HS-5 (cell line): ENCODE measurements at regions not wholly inside any gene's neighbourhood (a gene's known extent, or its start where the extent isn't known, plus 50 kb on each side); places are given as distances from the start of the nearest gene placed in this dataset.

Source experiments
- DNase-seq: peaks from one replicate; pipeline ENCODE4 v3.0.0-alpha.2; 2012; ENCODE audit warnings: low read depth

GRCh38 chr12:93154753-93155480 is 222.8 kb upstream of the NUDT4 start:
- no peak for DNase-seq

GRCh38 chr12:93156086-93156716 is 221.5 kb upstream of the NUDT4 start:
- no peak for DNase-seq

- no peak for DNase-seq
Measured at GRCh38 chr12:93157279-93157678, 220.4 kb upstream of the NUDT4 start.

GRCh38 chr12:93158065-93158843 is 219.5 kb upstream of the NUDT4 start:
- DNase-seq, result no peak

GRCh38 chr12:93163260-93164036 is 214.3 kb upstream of the NUDT4 start:
- peak; percentile 63 for DNase-seq

GRCh38 chr12:93164103-93164880 is 213.4 kb upstream of the NUDT4 start:
- no peak for DNase-seq

GRCh38 chr12:93165384-93165932 is 212.3 kb upstream of the NUDT4 start:
- no peak for DNase-seq

GRCh38 chr12:93166541-93167307 is 211.0 kb upstream of the NUDT4 start:
- no peak for DNase-seq

GRCh38 chr12:93167331-93167730 is 210.4 kb upstream of the NUDT4 start:
- no peak for DNase-seq

GRCh38 chr12:93167841-93168492 is 209.8 kb upstream of the NUDT4 start:
- no peak for DNase-seq

GRCh38 chr12:93168751-93169150 is 209.0 kb upstream of the NUDT4 start:
- no peak for DNase-seq

- no peak for DNase-seq
Measured at GRCh38 chr12:93169536-93169935, 208.2 kb upstream of the NUDT4 start.

- DNase-seq, result no peak
Measured at GRCh38 chr12:93170928-93171327, 206.8 kb upstream of the NUDT4 start.

GRCh38 chr12:93173178-93173957 is 204.4 kb upstream of the NUDT4 start:
- no peak for DNase-seq

- DNase-seq, result no peak
Measured at GRCh38 chr12:93174048-93174447, 203.7 kb upstream of the NUDT4 start.

- no peak for DNase-seq
Measured at GRCh38 chr12:93174473-93174872, 203.3 kb upstream of the NUDT4 start.

GRCh38 chr12:93176165-93176564 is 201.6 kb upstream of the NUDT4 start:
- DNase-seq, result no peak

GRCh38 chr12:93176610-93177126 is 201.1 kb upstream of the NUDT4 start:
- DNase-seq, result no peak
